ENCODE measurements at regions not wholly inside any gene's neighbourhood (a gene's known extent, or its start where the extent isn't known, plus 50 kb on each side); places are given as distances from the start of the nearest gene placed in this dataset.

DNA sequence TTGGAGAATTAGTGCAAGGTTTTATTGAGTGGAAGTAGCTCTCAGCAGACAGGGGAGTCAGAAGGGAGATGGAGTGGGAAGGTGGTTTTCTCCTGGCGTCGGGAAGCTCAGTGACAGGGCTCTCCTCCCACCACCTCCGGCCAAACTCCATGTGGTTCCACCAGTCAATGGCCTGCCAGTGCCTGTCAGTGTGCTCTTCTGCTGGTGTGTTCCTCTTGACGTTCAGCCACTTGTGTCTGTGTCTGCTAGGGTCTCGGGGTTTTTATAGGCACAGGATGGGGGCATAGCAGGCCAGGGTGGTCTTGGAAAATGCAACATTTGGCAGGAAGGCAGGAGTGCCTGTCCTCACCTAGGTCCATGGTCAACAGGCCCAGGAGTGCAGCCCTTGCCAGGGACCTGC lies 506.7 kb upstream of the KIF2B start:
- TF ChIP-seq, protein P1, sequence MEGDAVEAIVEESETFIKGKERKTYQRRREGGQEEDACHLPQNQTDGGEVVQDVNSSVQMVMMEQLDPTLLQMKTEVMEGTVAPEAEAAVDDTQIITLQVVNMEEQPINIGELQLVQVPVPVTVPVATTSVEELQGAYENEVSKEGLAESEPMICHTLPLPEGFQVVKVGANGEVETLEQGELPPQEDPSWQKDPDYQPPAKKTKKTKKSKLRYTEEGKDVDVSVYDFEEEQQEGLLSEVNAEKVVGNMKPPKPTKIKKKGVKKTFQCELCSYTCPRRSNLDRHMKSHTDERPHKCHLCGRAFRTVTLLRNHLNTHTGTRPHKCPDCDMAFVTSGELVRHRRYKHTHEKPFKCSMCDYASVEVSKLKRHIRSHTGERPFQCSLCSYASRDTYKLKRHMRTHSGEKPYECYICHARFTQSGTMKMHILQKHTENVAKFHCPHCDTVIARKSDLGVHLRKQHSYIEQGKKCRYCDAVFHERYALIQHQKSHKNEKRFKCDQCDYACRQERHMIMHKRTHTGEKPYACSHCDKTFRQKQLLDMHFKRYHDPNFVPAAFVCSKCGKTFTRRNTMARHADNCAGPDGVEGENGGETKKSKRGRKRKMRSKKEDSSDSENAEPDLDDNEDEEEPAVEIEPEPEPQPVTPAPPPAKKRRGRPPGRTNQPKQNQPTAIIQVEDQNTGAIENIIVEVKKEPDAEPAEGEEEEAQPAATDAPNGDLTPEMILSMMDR (IDR thresholded peaks at IDR 0.05): no peak
- no peak for TF ChIP-seq POLR2AphosphoS5 (IDR thresholded peaks at IDR 0.05; ENCODE audit: low read depth, low read length)
- TF ChIP-seq REST (IDR thresholded peaks at IDR 0.05; ENCODE audit: insufficient read depth in 1 of 2, low read depth in 2 of 2, low read length in 1 of 2): no peak

Data from Panc1 (cell line).